Body of pancreas (tissue), 4 donors: ENCODE measurements at regions not wholly inside any gene's neighbourhood (a gene's known extent, or its start where the extent isn't known, plus 50 kb on each side); places are given as distances from the start of the nearest gene placed in this dataset.

Experiments used
- POLR2A ChIP-seq, 3 donors: fragments of 450-650 bp; IDR thresholded peaks; one replicate each; pipeline ENCODE4 v1.6.1; 2016; ENCODE audit warnings: antibody characterized with exemption in 3 of 3, mild to moderate bottlenecking in 2 of 3
- TF ChIP-seq, protein P1 (sequence below), 7 experiments: fragments of 450-650 bp in 4 of 7; fragments of 200-600 bp in 3 of 7; sonication (generic) in 3 of 7; IDR thresholded peaks; one replicate each; pipeline ENCODE4 v1.5.1; 2016 to 2019; ENCODE audit warnings: antibody characterized with exemption in 7 of 7

DNA sequence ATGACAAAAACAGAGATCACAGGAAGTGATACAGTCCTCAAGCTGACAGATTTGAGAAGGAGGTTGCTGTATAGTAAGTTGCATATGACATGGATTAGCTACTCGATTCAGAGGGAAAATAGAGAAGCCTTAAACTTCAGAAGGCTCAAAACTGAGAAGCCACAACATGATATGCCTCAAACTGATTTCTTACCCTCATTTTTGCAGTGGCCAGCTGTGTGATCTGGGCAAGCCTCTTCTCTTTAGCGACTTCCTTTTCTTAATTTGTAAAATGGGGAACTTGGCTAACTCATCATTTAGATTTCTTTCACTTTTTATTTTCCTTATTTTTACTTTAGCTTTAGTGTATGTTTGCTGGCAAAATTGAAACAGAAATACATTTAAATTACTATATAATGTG is 421.1 kb downstream of the KIF4B start:
- TF ChIP-seq, protein P1, sequence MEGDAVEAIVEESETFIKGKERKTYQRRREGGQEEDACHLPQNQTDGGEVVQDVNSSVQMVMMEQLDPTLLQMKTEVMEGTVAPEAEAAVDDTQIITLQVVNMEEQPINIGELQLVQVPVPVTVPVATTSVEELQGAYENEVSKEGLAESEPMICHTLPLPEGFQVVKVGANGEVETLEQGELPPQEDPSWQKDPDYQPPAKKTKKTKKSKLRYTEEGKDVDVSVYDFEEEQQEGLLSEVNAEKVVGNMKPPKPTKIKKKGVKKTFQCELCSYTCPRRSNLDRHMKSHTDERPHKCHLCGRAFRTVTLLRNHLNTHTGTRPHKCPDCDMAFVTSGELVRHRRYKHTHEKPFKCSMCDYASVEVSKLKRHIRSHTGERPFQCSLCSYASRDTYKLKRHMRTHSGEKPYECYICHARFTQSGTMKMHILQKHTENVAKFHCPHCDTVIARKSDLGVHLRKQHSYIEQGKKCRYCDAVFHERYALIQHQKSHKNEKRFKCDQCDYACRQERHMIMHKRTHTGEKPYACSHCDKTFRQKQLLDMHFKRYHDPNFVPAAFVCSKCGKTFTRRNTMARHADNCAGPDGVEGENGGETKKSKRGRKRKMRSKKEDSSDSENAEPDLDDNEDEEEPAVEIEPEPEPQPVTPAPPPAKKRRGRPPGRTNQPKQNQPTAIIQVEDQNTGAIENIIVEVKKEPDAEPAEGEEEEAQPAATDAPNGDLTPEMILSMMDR (IDR thresholded peaks at IDR 0.05) = no peak
- no peak for TF ChIP-seq POLR2A (IDR thresholded peaks at IDR 0.05)
